GM19023 (cell line): ENCODE measurements at regions not wholly inside any gene's neighbourhood (a gene's known extent, or its start where the extent isn't known, plus 50 kb on each side); places are given as distances from the start of the nearest gene placed in this dataset.

Experiments used
- ATAC-seq: cut with Tn5 transposase; IDR thresholded peaks from one replicate; pipeline ENCODE4 v1.9.1; 2021; ENCODE audit warnings: mild to moderate bottlenecking, moderate library complexity; ENCODE audit not compliant: unreplicated experiment

GRCh38 chr2:128982670-128983069, 664.0 kb upstream of the HS6ST1 start:
- ATAC-seq: no peak

- ATAC-seq: no peak
Measured at GRCh38 chr2:128983094-128983493, 664.4 kb upstream of the HS6ST1 start.

GRCh38 chr2:128984081-128984480, 665.4 kb upstream of the HS6ST1 start:
- ATAC-seq: no peak

- no peak for ATAC-seq
Measured at GRCh38 chr2:128984855-128985254, 666.2 kb upstream of the HS6ST1 start.

- no peak for ATAC-seq
Measured at GRCh38 chr2:128986026-128986715, 667.5 kb upstream of the HS6ST1 start.

- ATAC-seq: no peak
Measured at GRCh38 chr2:128986867-128987268, 668.2 kb upstream of the HS6ST1 start.

- ATAC-seq: no peak
Measured at GRCh38 chr2:128988326-128988725, 669.7 kb upstream of the HS6ST1 start.

- no peak for ATAC-seq
Measured at GRCh38 chr2:128988967-128989366, 670.3 kb upstream of the HS6ST1 start.

GRCh38 chr2:128995086-128995485, 676.4 kb upstream of the HS6ST1 start:
- no peak for ATAC-seq

- no peak for ATAC-seq
Measured at GRCh38 chr2:128996078-128996477, 677.4 kb upstream of the HS6ST1 start.

GRCh38 chr2:128997166-128997866, 678.6 kb upstream of the HS6ST1 start:
- no peak for ATAC-seq

GRCh38 chr2:129001926-129002325, 683.3 kb upstream of the HS6ST1 start:
- ATAC-seq: no peak

GRCh38 chr2:129002751-129003150, 684.1 kb upstream of the HS6ST1 start:
- ATAC-seq: no peak

GRCh38 chr2:129004485-129004884, 685.8 kb upstream of the HS6ST1 start:
- no peak for ATAC-seq

- no peak for ATAC-seq
Measured at GRCh38 chr2:129004940-129005490, 686.3 kb upstream of the HS6ST1 start.

- no peak for ATAC-seq
Measured at GRCh38 chr2:129006135-129006886, 687.6 kb upstream of the HS6ST1 start.

GRCh38 chr2:129006901-129007300, 688.2 kb upstream of the HS6ST1 start:
- ATAC-seq: no peak

GRCh38 chr2:129008055-129008880, 689.6 kb upstream of the HS6ST1 start:
- ATAC-seq: no peak

GRCh38 chr2:129008881-129009554, 690.4 kb upstream of the HS6ST1 start:
- no peak for ATAC-seq

GRCh38 chr2:129009555-129010146, 691.0 kb upstream of the HS6ST1 start:
- ATAC-seq: no peak
